A549 (cell line): ENCODE measurements at regions not wholly inside any gene's neighbourhood (a gene's known extent, or its start where the extent isn't known, plus 50 kb on each side); places are given as distances from the start of the nearest gene placed in this dataset.

Experiments
- ATAC-seq, 2 experiments: fragments of 200-7000 bp in 1 of 2; fragments of >200 bp in 1 of 2; cut with Nextera tagmentation in 1 of 2; cut with Tn5 transposase in 1 of 2; 3 replicates each; pipeline versions ENCODE4 v1.8.0 to v1.9.1; 2018 to 2020; ENCODE audit warnings: mild to moderate bottlenecking in 1 of 2, moderate library complexity in 1 of 2
- CTCF ChIA-PET: fragments of 300-600 bp; sonication (Branson Sonifier 250); formaldehyde crosslinking; extraction: SDS; loops from one replicate; lab custom pipeline; 2021; ENCODE audit warnings: antibody characterized with exemption, inconsistent platforms; lab: Yijun Ruan, JAX
- POLR2A ChIA-PET: fragments of 350-600 bp; formaldehyde crosslinking; extraction: SDS; loops from one replicate; lab custom pipeline; 2021; ENCODE audit warnings: antibody characterized with exemption, inconsistent platforms; lab: Yijun Ruan, JAX
- DNase-seq, 2 experiments: peaks; one replicate each; pipeline versions ENCODE4 v3.0.0 to v3.0.0-alpha.2; 2011 to 2016; ENCODE audit warnings: low read depth in 1 of 2, low spot score in 1 of 2
- FAIRE-seq: peaks from 2 replicates; lab custom pipeline; 2011; peaks lifted over from hg19 to GRCh38; lab: Jason Lieb, UNC
- H3K27ac ChIP-seq, 2 experiments: fragments of >200 bp; sonication (Bioruptor Twin); formaldehyde crosslinking; 3 replicates each; pipeline ENCODE4 v1.5.1; 2016 to 2017
- H3K4me1 ChIP-seq: fragments of >200 bp; sonication (Bioruptor Twin); formaldehyde crosslinking; 3 replicates; pipeline ENCODE4 v1.6.1; 2016
- H3K4me2 ChIP-seq: fragments of >200 bp; sonication (Bioruptor Twin); formaldehyde crosslinking; 3 replicates; pipeline ENCODE4 v1.6.1; 2016
- H3K4me3 ChIP-seq: fragments of >200 bp; sonication (Bioruptor Twin); formaldehyde crosslinking; 3 replicates; pipeline ENCODE4 v1.5.1; 2016
- H3K9me3 ChIP-seq: fragments of >200 bp; sonication (Bioruptor Twin); formaldehyde crosslinking; 3 replicates; pipeline ENCODE4 v1.6.1; 2016
- BHLHE40 ChIP-seq: IDR thresholded peaks from 2 replicates; pipeline ENCODE4 v1.6.1; 2012; ENCODE audit warnings: low read depth, low read length, inconsistent platforms
- CEBPB ChIP-seq, 2 experiments: fragments of >200 bp in 1 of 2; sonication (Bioruptor Twin) in 1 of 2; formaldehyde crosslinking in 1 of 2; IDR thresholded peaks; 2 replicates each; pipeline ENCODE4 v1.6.1; 2012 to 2016
- CHD4 ChIP-seq: fragments of 200-600 bp; sonication (generic); IDR thresholded peaks from 2 replicates; pipeline ENCODE4 v1.6.1; 2016; ENCODE audit warnings: antibody characterized with exemption, mild to moderate bottlenecking, borderline replicate concordance
- EHMT2 ChIP-seq: fragments of 200-600 bp; sonication (generic); IDR thresholded peaks from 2 replicates; pipeline ENCODE4 v1.6.1; 2016; ENCODE audit warnings: antibody characterized with exemption, low read depth, mild to moderate bottlenecking, moderate library complexity
- GATA3 ChIP-seq: IDR thresholded peaks from 2 replicates; pipeline ENCODE4 v1.6.1; 2012; ENCODE audit warnings: borderline replicate concordance
- HOXA7 ChIP-seq: fragments of 250-450 bp; sonication (Bioruptor Pico); IDR thresholded peaks from 2 replicates; pipeline ENCODE4 v1.5.0; 2020; ENCODE audit warnings: mild to moderate bottlenecking, moderate library complexity
- HOXB13 ChIP-seq: fragments of 250-450 bp; sonication (Bioruptor Pico); IDR thresholded peaks from 2 replicates; pipeline ENCODE4 v1.5.0; 2020; ENCODE audit warnings: low read depth, mild to moderate bottlenecking, moderate library complexity
- HOXB5 ChIP-seq: fragments of 250-450 bp; sonication (Bioruptor Pico); IDR thresholded peaks from 2 replicates; pipeline ENCODE4 v1.5.0; 2020; ENCODE audit warnings: mild to moderate bottlenecking, moderate library complexity
- JUN ChIP-seq, 2 experiments: fragments of >200 bp; sonication (Bioruptor Twin); formaldehyde crosslinking; IDR thresholded peaks; 2 replicates in 1 of 2; 3 replicates in 1 of 2; pipeline ENCODE4 v1.6.1; 2016 to 2017
- JUNB ChIP-seq: fragments of >200 bp; sonication (Bioruptor Twin); formaldehyde crosslinking; IDR thresholded peaks from 2 replicates; pipeline ENCODE4 v1.6.1; 2016
- KDM5A ChIP-seq: fragments of 200-600 bp; sonication (generic); IDR thresholded peaks from 2 replicates; pipeline ENCODE4 v1.6.1; 2016; ENCODE audit warnings: antibody characterized with exemption, mild to moderate bottlenecking
- MAFK ChIP-seq: fragments of 450-650 bp; IDR thresholded peaks from 2 replicates; pipeline ENCODE4 v1.6.1; 2014; ENCODE audit not compliant: partially characterized antibody
- MAZ ChIP-seq: fragments of 150-350 bp; IDR thresholded peaks from 2 replicates; pipeline ENCODE4 v1.6.1; 2014; ENCODE audit warnings: antibody characterized with exemption, low read depth, low read length, borderline replicate concordance
- MYC ChIP-seq: IDR thresholded peaks from 2 replicates; pipeline ENCODE4 v1.6.1; 2012; ENCODE audit warnings: mild to moderate bottlenecking, inconsistent platforms, low read length, improper control_type of control experiment, borderline replicate concordance
- NFE2L2 ChIP-seq: fragments of 150-350 bp; conservative IDR thresholded peaks from 2 replicates; pipeline ENCODE4 v1.6.1; 2014; ENCODE audit warnings: low read length
- PHF8 ChIP-seq: fragments of 200-600 bp; sonication (generic); IDR thresholded peaks from 2 replicates; pipeline ENCODE4 v1.6.1; 2016; ENCODE audit warnings: low read depth, mild to moderate bottlenecking, antibody characterized with exemption, moderate library complexity, borderline replicate concordance
- POLR2A ChIP-seq: IDR thresholded peaks from 2 replicates; pipeline ENCODE4 v1.6.1; 2012; ENCODE audit warnings: mild to moderate bottlenecking, low read length
- RFX5 ChIP-seq: fragments of 450-650 bp; IDR thresholded peaks from 2 replicates; pipeline ENCODE4 v1.7.1; 2014; ENCODE audit warnings: antibody characterized with exemption, mild to moderate bottlenecking, moderate library complexity
- SMC3 ChIP-seq: fragments of >200 bp; sonication (Bioruptor Twin); formaldehyde crosslinking; IDR thresholded peaks from 3 replicates; pipeline ENCODE4 v1.6.1; 2018; ENCODE audit warnings: inconsistent platforms
- SREBF2 ChIP-seq: fragments of 450-650 bp; IDR thresholded peaks from 2 replicates; pipeline ENCODE4 v1.6.1; 2014; ENCODE audit warnings: mild to moderate bottlenecking, moderate library complexity
- TFCP2L1 ChIP-seq: fragments of 250-450 bp; sonication (Bioruptor Pico); IDR thresholded peaks from 2 replicates; pipeline ENCODE4 v1.5.0; 2021; ENCODE audit warnings: mild to moderate bottlenecking
- TP53 ChIP-seq: fragments of 250-450 bp; sonication (Bioruptor Pico); IDR thresholded peaks from 2 replicates; pipeline ENCODE4 v1.5.0; 2021; ENCODE audit warnings: mild to moderate bottlenecking, moderate library complexity
- ZFP36 ChIP-seq: fragments of 450-650 bp; IDR thresholded peaks from 2 replicates; pipeline ENCODE4 v1.6.1; 2014; ENCODE audit warnings: borderline replicate concordance; ENCODE audit not compliant: partially characterized antibody
- ZNF302 ChIP-seq: fragments of 250-450 bp; sonication (Bioruptor Pico); IDR thresholded peaks from 2 replicates; pipeline ENCODE4 v1.9.0; 2021; ENCODE audit warnings: inconsistent platforms, mild to moderate bottlenecking, moderate library complexity
- ZSCAN20 ChIP-seq: fragments of 250-450 bp; sonication (Bioruptor Pico); IDR thresholded peaks from 2 replicates; pipeline ENCODE4 v1.8.0; 2022; ENCODE audit warnings: mild to moderate bottlenecking, moderate library complexity
- WGBS: methylation state at CpG from one replicate; pipeline ENCODE4 v1.1.6; 2017; ENCODE audit errors: missing lambda C conversion rate; 5-methylcytosine and 5-hydroxymethylcytosine counted together
- TF ChIP-seq, protein P1 (sequence below): fragments of >200 bp; sonication (Bioruptor Twin); formaldehyde crosslinking; IDR thresholded peaks from 2 replicates; pipeline ENCODE4 v1.6.1; 2016
- TF ChIP-seq, protein P2 (sequence below): fragments of 450-650 bp; IDR thresholded peaks from 2 replicates; pipeline ENCODE4 v1.6.1; 2014; ENCODE audit warnings: antibody characterized with exemption
- TF ChIP-seq, protein P3 (sequence below): fragments of 150-350 bp; IDR thresholded peaks from 2 replicates; pipeline ENCODE4 v1.6.1; 2014; ENCODE audit warnings: low read depth, mild to moderate bottlenecking, low read length
- TF ChIP-seq, protein P4 (sequence below): IDR thresholded peaks from 2 replicates; pipeline ENCODE4 v1.6.1; 2012

DNA sequence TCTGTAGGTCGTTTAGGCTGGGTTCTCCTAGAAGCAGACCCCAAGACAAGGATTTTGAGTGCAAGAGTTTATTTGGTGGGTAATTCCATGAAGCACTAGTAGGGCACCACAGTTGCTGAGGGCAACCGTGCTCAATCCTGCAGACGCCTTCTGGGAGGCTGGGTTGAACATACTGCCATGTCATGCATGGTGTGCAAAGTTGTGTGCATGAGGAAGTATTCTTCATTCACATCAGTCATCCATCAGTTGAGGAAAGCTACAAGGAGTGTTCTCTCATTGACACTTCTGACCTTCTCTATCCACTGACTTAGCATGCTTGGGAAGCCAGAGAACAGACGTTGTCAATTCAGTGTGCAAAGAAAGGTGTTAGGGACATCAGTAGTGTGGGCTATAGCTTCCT is 179.2 kb downstream of the PTPN11 start:
- Histone ChIP-seq H3K4me2 (no peak overlapping the region), H3K9me3 (peaks cover 15% of the 10 kb centered on the region), H3K4me3 (no peak overlapping the region), H3K4me1 (peaks cover 8% of the 10 kb centered on the region; the same call in 2 of the 3 replicates), H3K27ac (no peak overlapping the region)
- POLR2A ChIA-PET = no interaction called here
- CTCF ChIA-PET = no interaction called here
- DNase-seq = peak in 1 of 2 experiments; percentile 31
- no peak; a peak in 1 of 6 replicates for ATAC-seq
- no peak for FAIRE-seq
- TF ChIP-seq NFE2L2 (peak; percentile 39; the same call in 1 of the 2 replicates), RFX5 (no peak)
- 35% methylated on average over 4 of the region's 4 CpGs for WGBS

DNA sequence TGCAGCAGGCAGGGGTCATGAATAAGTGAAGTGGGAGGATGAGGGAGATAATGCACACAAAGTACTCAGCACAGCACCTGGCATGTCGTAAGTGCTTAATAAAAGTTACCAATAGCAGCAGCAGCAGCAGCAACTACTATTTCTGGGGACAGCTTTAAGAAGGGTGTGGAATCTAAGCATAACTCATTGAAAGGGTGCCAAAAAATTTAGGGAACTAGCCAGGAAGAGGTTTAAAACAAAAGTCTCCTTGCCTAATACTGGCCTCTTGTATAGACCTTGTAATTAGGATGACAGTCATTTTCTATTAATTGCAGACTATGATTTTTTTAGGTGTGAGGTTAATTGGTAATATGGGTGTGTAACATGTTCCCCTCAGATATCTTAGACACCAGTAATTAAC is 179.9 kb downstream of the PTPN11 start:
- peaks cover 8% of the 10 kb centered on the region; the same call in 2 of the 3 replicates for H3K4me1 ChIP-seq
- no peak overlapping the region for H3K4me3 ChIP-seq
- no peak overlapping the region for H3K4me2 ChIP-seq
- no peak for FAIRE-seq
- ChIA-PET CTCF (no interaction called here), POLR2A (no interaction called here)
- no peak overlapping the region for H3K27ac ChIP-seq
- ATAC-seq = no peak
- TF ChIP-seq EHMT2 (no peak), ZSCAN20 (no peak), HOXB13 (CRISPR knock-in tag) (no peak), TFCP2L1 (CRISPR knock-in tag) (no peak), MYC (no peak), ZNF302 (no peak), ZFP36 (no peak), HOXA7 (CRISPR knock-in tag) (no peak)
- WGBS = 32% methylated on average over 1 of the region's 1 CpG
- H3K9me3 ChIP-seq = peaks cover 11% of the 10 kb centered on the region; the same call in 2 of the 3 replicates
- DNase-seq = no peak

DNA sequence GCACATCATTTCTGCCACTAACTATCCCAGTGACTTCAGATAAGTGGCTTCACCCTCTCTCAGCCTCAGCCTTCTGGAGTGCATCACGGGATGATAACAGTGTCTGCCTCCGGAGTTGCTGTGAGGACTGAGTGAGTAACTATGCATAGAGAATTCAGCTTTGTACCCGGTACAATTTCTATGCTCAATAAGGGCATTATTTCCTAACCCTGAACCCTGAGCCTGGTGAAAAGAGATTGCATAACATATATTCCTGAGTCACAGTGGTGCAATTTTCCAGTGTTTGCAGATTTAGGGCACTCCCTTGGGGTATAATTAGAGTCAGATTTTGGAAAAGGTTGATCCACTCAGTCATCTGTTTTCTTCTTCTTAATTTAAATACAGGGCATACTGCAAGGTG is 181.1 kb downstream of the PTPN11 start:
- Histone ChIP-seq H3K9me3 (peaks cover 11% of the 10 kb centered on the region; the same call in 2 of the 3 replicates), H3K4me2 (peak overlapping the region; percentile 6; the same call in 1 of the 3 replicates)
- ATAC-seq = peak; percentile 43 to 66; a peak in 4 of 6 replicates
- peak in 1 of 2 experiments; percentile 11 for DNase-seq
- TF ChIP-seq POLR2A (no peak), SMC3 (no peak), CEBPB (IDR thresholded peaks at IDR 0.05) (peak; percentile 51 to 61; a peak in 2 of 4 replicates), PHF8 (no peak)
- TF ChIP-seq, all 56 proteins: peak for 1
- POLR2A ChIA-PET = no interaction called here
- WGBS = 6% methylated on average over 3 of the region's 3 CpGs
- no peak for FAIRE-seq
- no peak overlapping the region for H3K4me3 ChIP-seq
- H3K27ac ChIP-seq = no peak overlapping the region
- H3K4me1 ChIP-seq = peaks cover 8% of the 10 kb centered on the region; the same call in 2 of the 3 replicates
- CTCF ChIA-PET = no interaction called here

DNA sequence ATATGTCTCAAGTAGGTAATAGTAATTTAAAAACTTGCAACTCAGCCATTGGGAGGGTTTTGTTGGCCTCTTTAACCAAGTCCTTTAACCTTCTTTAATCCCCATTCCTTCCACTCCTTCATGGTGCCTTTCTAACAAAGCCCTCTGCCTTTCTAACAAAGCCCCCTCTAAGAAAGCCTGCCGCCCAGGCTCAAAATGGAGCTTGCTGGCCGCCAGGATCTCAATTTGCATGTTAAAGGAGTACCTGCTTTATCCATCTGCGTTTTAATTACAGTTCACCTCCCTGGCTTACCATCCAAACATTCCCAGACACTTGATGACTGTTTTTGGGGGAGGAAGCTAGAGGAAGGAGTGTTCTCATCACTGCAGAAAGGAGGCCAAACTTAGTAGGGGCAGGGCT is 183.4 kb downstream of the PTPN11 start:
- ChIA-PET CTCF (no interaction called here), POLR2A (no interaction called here)
- peaks cover 8% of the 10 kb centered on the region; the same call in 2 of the 3 replicates for H3K4me1 ChIP-seq
- H3K4me2 ChIP-seq = no peak overlapping the region
- FAIRE-seq = no peak
- no peak for DNase-seq
- no peak for ATAC-seq
- H3K4me3 ChIP-seq = no peak overlapping the region
- WGBS = 25% methylated on average over 3 of the region's 3 CpGs
- peaks cover 8% of the 10 kb centered on the region; the same call in 2 of the 3 replicates for H3K9me3 ChIP-seq
- no peak overlapping the region for H3K27ac ChIP-seq
- no peak for TF ChIP-seq BHLHE40
- no peak for TF ChIP-seq GATA3
- no peak for TF ChIP-seq MAZ
- TF ChIP-seq MAFK = no peak
- TF ChIP-seq, protein P1, sequence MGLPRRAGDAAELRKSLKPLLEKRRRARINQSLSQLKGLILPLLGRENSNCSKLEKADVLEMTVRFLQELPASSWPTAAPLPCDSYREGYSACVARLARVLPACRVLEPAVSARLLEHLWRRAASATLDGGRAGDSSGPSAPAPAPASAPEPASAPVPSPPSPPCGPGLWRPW = no peak
- TF ChIP-seq, protein P2, sequence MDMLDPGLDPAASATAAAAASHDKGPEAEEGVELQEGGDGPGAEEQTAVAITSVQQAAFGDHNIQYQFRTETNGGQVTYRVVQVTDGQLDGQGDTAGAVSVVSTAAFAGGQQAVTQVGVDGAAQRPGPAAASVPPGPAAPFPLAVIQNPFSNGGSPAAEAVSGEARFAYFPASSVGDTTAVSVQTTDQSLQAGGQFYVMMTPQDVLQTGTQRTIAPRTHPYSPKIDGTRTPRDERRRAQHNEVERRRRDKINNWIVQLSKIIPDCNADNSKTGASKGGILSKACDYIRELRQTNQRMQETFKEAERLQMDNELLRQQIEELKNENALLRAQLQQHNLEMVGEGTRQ = no peak
- no peak for TF ChIP-seq HOXA7 (CRISPR knock-in tag)
- TF ChIP-seq ZFP36 = no peak
- no peak for TF ChIP-seq SREBF2
- no peak for TF ChIP-seq KDM5A
- TF ChIP-seq, protein P3, sequence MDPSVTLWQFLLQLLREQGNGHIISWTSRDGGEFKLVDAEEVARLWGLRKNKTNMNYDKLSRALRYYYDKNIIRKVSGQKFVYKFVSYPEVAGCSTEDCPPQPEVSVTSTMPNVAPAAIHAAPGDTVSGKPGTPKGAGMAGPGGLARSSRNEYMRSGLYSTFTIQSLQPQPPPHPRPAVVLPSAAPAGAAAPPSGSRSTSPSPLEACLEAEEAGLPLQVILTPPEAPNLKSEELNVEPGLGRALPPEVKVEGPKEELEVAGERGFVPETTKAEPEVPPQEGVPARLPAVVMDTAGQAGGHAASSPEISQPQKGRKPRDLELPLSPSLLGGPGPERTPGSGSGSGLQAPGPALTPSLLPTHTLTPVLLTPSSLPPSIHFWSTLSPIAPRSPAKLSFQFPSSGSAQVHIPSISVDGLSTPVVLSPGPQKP = no peak
- TF ChIP-seq CHD4 = no peak
- TF ChIP-seq JUNB = no peak
- no peak for TF ChIP-seq PHF8
- no peak for TF ChIP-seq HOXB5 (CRISPR knock-in tag)
- no peak for TF ChIP-seq CEBPB (IDR thresholded peaks at IDR 0.05)
- TF ChIP-seq TP53 (CRISPR knock-in tag) = no peak
- TF ChIP-seq, protein P4, sequence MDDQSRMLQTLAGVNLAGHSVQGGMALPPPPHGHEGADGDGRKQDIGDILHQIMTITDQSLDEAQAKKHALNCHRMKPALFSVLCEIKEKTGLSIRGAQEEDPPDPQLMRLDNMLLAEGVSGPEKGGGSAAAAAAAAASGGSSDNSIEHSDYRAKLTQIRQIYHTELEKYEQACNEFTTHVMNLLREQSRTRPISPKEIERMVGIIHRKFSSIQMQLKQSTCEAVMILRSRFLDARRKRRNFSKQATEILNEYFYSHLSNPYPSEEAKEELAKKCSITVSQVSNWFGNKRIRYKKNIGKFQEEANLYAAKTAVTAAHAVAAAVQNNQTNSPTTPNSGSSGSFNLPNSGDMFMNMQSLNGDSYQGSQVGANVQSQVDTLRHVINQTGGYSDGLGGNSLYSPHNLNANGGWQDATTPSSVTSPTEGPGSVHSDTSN = no peak
- TF ChIP-seq JUN (IDR thresholded peaks at IDR 0.05) = no peak
